Left renal pelvis (tissue), 4 donors: ENCODE measurements at regions not wholly inside any gene's neighbourhood (a gene's known extent, or its start where the extent isn't known, plus 50 kb on each side); places are given as distances from the start of the nearest gene placed in this dataset.
A peak's percentile ranks its signal among the peaks of the same experiment; 100 is the strongest.
"Not testable (repeated sequence)": the region's sequence is repeated elsewhere in the genome, so short reads cannot be mapped to it uniquely, and the experiment has no call there.

Source experiments
- DNase-seq, 4 donors: peaks; one replicate each; pipeline ENCODE4 v3.0.0-alpha.2; 2013; ENCODE audit warnings: low read depth in 4 of 4, low spot score in 3 of 4

DNA sequence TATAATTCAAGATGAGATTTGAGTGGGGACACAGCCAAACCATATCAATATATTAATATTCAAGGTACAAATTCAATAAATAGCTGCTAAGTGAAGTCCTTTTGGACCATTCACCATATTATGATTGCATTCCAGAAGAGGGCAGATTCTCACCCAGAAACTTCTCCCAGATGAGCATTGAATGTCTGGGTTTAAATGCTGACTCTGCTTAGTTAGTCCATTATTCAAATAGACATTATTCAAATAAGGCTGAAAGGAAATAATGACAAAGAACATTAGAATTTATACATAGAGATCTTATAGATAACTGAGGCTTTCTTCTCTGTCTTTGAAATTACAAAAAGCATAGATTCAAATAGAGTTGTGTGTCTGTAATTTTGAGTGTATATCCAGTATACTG lies 579.4 kb upstream of the SLC8A1 start:
- no peak for DNase-seq

DNA sequence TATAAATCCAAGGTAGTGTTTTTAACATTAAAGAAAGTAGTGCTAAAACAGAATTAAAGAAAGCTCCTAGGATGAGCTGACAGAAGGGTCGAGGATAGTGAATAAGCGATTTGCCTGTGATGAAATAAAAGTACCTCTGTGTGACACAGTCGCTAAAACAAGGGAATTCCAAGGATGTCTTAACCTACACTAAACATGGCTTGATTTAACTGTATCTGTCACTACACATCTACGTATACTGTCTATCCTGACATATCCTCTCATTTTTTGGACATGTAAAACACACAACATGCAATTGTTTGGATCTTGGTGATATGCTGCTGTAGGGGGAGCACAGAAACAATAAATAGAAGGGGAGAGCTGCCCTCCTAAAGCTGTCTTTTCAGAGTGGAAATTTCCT lies 580.8 kb upstream of the SLC8A1 start:
- no peak for DNase-seq

DNA sequence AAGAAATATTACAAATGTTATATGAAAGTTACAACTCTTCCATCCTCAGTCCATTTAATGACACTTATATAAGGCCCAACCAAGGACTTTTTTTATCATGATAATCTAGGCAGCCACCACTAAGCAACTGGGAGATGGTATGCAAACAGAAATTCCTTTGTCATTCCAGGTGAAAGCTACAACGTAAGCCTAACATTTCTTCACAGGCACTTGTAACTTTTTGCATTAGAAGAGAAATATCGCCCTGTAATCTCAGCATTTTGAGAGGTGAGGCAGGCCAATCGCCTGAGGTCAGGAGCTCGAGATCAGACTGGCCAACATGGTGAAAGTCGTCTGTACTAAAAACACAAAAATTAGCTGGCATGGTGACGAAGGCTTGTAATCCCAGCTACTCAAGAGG lies 581.2 kb upstream of the SLC8A1 start:
- DNase-seq = no peak

DNA sequence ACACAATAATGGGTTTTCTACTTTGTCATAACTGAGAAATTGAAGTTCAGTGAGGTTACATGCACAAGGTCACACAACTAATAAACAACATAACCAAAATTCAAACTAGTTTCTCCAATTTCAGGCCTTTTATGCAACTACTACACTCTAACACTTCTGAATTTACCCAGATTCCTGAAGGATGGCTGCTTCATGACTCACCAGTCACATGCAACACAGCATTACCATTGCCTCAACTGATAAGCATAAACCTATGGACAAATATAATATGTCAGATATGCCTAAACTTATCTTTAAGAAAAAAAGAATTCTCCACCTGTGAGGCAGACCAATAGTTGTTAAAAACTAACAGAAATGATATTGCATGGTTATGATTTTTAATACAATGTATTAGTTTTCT lies 586.5 kb upstream of the SLC8A1 start:
- no peak for DNase-seq

DNA sequence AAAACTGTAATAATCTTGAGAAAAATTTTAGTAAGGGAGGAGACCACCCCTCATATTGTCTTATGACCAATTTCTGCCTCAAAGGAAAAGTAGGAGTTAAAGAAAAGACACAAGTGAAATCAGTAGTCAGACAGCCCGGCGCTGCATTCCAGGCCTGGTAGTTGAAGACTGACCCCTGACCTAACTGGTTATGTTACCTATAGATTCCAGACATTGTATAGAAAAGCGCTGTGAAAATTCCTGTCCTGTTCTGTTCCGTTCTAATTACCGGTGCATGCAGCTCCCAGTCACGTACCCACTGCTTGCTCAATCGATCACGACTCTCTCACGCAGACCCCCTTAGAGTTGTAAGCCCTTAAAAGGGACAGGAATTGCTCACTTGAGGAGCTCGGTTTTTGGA lies 587.9 kb upstream of the SLC8A1 start:
- DNase-seq = not testable (repeated sequence)

DNA sequence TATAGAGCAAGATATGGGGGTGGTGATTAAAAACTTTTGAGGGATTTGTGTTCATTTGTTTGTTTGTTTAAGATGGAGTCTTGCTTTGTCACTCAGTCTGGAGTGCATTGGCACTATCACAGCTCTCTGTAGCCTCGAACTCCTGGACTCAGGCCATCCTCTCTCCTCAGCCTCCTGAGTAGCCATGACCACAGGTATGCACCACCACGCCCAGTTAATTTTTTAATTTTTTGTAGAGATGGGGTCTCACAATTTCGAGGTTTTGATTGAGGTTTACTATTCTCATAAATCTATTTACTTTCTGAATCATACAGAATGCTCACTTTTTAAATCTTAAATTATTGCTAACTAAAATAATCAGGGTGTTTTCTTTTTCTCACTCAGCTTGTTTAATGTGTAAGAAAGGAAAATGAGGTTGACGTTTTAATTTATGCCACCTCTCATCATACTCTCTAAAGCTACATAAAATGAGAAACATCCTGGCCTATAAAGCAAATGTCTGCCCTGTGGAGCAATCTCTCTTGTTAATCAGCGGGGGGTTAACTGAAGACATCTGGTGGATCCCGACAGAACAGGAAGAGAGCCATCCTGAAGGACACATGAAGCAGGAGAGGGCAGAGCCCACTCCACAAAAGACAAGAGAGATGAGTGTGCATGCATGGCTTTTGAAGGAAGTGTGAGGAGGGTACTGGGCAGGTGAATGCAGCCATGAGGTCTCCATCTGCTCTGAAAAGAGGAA lies 589.1 kb upstream of the SLC8A1 start:
- DNase-seq = no peak

DNA sequence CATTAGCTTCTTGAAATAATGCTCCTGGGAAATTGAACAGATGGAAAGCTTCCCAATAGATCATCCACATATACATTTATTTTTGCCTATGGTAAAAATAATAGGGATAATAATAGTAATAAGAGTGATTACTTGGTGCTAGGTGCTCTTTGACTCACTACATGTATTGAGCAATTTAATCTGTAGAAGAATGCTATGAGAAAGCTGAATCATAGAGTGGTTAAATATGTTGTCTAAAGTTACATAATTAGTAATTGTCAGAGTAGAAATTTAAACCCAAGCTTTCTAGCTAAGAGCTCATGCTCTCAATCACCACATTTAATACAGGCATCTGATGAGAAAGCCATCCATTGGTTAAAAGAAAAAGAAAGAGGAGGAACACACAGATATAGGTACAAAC lies 590.5 kb upstream of the SLC8A1 start:
- DNase-seq = no peak

DNA sequence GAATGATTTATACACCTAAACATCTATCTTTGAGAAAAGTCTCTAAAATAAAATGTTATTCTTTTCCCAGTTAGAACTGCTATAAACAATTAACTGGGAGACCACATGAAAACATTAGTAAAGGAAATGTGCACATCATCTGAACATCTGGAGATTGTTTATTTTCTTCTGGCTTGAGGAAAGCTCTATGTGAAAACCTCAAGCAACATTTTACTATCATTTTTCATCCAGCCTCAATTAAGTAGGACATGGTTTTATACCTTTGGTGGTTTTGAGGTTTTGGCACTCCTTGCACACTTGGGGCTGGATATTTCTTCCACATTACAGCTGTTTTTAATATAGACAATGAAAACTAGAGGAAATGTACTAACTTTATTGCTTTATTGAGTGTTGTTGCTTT lies 609.5 kb upstream of the SLC8A1 start:
- DNase-seq = peak in 1 of 4 donors; percentile 3

DNA sequence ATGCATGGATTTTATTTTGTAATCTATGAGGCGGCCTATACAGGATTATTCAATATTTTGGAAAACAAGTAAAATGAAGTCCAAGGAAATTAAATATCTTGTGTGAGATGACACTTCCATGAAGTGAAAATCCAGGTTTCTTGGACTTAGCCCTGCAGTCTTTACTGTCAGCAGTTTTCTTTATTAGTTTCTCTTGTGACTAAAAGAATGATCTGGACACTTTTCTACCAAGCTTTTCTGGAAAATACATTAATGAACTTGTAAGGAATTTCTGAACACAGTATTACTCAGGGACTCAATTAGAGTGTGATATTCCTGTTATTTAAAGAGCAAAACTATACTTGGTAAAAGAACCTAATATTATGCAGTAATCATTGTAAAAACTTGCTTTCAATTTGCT lies 610.4 kb upstream of the SLC8A1 start:
- no peak for DNase-seq

DNA sequence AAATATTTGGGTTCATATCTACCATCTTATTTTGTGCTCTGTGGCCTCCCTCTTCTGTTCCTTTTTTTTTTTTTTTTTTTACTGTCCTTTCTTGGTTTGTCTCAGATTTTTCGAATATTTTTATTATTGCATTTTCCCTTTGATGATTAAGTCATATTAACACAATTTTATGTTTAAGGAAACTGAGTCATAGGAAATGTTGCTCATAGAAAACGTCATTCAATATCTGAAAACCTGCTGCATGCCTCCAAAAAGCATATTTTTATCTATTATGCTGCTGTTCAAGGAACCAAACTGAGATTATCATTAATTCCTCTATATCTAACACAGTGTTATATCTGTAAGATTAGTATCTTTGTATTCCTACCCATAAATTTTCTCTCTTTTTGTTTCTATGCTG lies 614.3 kb upstream of the SLC8A1 start:
- DNase-seq = no peak

DNA sequence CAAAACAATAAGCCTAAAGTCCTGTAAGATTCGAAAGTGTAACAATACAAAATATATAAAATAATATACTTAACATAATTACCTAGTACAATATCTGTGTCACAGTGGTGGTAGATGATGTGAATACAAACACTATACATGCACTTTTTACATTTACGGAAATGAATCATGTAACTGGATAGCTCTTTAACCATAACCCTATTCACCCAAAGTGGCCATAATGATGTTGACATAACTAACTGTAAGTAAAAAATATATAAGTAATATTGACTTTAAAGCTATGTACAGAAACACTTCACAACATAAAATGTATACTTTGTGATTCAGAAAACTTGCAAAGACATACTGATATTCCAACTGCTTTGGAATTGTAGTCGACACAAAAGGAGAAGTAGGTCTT lies 616.9 kb upstream of the SLC8A1 start:
- DNase-seq = no peak

DNA sequence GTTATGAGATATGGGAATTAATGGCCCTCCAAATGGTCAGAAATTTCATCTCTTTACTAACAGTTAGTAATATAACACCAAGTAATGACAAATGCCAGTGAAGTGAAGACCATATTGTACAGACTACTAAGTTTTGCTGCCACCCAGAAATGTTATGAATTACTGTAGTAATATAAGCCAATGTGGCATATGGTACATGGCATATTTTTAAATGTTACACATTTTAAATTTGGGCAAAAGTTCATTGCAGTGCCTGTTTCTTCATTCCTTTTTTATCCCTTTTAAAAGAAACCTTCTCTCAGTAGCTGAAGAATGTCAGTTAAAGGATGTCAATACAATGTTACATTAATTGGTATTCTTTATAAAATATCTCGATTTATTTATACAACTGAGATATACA lies 626.5 kb upstream of the SLC8A1 start:
- DNase-seq = no peak

DNA sequence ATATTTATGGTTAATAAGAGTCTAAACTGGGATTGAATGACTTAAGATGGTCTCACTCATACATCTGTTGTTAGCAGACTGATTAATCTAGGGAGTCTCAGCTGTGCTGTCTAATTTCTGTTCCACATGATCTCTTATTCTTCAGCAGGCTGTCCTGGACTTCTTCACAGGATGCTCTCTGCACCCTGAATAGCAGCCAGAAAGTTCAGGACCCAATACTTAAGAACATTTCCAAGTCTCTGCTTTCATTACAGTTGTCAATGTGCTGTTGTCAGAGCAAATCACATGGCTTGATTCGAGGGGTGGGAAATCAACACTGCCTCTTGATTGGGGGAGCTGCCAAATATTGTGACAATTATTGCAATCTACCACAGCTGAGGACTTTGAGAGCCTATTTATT lies 627.1 kb upstream of the SLC8A1 start:
- DNase-seq = no peak

DNA sequence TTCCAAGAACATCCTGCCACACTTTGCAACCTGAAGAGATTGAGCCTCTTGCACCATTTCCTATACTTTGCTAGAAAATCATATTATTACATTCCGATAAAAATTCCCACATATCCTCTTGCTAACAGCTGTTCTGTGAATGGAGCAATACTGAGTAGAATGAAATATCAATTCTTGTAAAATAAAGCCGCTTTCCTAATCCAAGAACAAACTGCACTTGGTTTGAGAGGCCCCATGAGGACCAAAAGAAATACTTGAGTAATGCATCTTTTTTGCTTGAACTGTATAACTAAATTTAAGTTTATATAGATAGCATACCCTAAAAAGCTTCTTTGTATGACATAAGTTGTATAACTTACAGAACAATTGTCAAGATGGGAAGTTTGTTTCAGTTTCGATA lies 632.4 kb upstream of the SLC8A1 start:
- DNase-seq = no peak

DNA sequence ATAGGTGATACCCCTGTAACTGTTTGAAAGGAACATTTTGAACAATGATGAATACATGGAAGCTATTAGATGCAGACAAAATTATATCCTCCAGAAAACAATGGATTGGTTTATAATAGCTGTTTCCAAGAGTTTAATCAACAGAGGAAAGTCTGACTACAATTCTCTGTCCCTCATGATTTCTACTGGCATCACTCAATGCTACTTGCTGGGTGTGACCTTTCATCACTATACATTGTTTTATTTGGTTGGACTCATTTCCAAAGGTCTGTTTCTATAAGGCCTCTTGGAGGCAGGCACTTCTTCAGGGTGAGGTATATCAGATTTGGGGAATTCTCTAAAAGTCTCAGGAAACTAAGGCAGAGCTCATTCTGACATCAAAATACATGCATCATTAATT lies 636.1 kb upstream of the SLC8A1 start:
- no peak for DNase-seq

DNA sequence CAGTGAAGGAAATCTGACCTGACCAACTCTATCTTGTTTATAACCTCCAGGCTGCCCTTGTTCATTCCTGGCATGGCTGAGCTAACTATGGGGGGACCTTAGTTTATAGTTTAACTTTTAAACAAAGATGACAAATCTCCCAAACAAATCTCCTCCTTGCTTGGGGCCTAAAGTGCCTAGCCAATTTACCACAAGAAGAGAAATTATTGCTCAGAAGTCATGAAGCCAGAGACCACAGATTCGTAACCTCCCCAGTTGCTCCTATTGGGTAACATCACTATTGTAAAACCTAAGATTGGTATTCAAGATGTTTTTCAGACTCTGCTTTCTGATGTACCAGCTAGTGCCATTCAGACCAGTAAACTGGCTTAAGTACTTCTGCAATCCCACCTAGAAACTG lies 649.4 kb upstream of the SLC8A1 start:
- no peak for DNase-seq

DNA sequence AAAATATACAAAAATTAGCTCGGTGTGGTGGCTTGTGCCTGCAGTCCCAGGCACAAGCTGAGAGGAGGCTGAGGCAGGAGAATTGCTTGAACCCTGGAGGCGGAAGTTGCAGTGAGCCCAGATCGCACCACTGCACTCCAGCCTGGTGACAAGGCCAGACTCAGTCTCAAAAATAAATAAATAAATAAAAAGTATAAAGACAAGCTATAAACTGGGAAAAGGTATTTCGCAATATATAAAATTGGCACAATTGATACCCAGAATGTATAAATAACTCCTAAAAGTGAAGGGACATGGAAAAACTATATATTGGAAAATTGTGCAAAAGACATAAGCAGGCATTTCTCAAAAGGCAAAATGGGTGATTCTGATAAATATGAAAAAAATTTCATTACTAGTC lies 657.9 kb upstream of the SLC8A1 start:
- DNase-seq = no peak

DNA sequence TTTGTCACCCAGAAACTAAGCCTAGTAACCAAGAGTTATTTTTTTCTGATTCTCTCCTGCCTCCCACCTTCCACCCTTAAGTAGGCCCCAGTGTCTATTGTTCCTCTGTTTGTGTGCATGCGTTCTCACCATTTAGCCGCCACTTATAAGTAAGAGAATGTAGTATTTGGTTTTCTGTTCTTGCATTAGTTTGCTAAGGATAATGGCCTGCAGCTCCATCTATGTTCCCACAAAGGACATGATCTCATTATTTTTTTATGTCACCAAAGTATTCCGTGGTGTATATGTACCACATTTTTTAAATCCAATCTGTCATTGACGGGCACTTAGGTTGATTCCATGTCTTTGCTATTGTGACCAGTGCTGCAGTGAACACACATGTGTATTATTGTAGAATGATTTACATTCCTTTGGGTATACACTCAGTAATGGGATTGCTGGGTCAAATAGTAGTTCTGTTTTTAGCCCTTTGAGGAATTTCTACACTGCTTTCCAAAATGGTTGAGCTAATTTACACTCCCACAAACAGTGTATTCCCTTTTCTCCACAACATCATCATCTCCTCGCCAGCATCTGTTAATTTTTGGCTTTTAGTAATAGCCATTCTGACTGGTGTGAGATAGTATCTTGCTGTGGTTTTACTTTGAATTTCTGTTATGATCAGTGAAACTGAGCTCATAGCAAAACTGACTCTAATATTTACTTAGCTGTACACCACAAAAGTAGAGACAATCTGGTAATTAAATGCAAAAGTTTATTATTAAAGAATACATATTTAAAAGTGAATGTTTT lies 660.1 kb upstream of the SLC8A1 start:
- DNase-seq = no peak

DNA sequence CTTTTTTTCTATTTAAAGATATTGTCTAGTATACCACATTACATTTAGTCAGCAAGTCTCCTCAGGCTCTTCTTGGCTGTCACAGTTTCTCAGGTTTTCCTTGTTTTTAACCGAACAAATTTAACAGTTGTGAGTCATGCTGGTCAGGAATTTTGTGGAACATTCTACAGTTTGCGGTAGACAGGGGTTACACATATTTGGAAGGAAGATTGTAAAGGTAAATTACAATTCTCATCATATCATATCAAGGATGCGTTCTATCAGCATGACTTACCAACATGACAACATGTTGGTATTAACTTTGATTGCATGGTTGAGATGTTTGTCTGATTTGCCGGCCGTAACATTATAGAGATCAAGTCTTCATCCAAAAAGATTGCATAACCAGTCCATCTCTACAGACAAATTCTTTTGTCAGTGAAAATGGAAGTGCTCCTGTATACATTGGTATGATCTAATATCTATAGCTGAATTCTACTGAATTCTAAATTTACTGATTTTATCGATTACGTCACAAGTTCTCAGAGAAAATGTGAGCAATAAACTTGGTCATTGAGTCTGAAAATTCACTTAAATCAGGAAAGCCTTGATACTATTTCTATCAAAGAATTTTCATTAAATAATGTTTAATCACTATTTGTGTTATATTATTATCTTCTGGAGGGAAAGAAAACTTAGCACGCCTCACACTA lies 664.4 kb upstream of the SLC8A1 start:
- DNase-seq = no peak

DNA sequence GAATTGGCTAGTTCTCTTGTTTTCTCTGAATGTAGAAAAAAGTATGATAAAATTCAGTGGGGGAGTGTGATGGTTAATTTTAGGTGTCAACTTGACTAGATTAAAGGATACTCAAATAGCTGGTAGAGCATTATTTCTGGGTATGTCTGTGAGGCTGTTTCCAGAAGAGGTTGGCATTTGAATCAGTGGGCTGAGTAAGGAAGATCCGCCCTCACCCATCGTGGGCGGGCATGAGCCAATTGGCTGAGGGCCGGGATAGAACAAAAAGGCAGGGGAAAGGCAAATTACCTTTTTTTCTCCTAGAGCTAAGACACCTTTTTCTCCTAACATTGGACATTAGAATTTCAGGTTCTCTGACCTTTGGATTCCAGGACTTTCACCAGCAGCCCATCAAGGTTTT lies 667.6 kb upstream of the SLC8A1 start:
- DNase-seq = no peak

DNA sequence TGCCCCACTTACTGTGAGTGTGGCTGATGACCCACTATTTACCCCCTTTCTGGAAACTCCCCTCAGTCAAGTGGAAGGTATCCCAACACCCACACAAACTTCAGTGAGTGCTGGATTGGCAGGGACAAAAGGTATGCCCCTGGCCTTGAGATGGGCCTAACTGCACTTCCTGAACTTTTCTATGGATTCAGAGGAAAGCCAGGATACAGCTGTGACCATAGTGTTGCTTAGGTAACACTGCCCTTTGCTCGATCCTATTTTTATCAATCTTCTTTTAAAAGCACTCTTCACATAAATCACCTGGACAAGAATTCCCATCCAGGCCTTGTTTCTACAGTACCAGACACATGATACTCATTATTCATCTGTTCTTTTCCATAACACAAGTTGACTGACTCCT lies 671.5 kb upstream of the SLC8A1 start:
- DNase-seq = no peak

DNA sequence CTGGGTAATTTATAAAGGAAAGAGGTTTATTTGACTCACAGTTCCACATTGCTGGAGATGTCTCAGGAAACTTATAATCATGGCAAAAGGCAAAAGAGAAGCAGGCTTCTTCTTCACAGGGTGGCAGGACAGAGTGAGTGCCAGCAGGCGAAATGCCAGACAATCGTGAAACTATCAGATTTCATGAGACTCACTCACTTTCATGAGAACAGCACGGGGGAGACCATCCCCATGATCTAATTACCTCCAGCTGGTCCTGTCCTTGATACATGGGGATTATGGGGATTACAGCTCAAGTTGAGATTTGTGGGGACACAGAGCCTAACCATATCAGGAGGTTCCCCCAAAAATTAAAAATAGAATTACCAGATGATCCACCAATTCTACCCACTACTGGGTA lies 675.5 kb upstream of the SLC8A1 start:
- DNase-seq = no peak
